HG02885 (cell line): ENCODE measurements at regions not wholly inside any gene's neighbourhood (a gene's known extent, or its start where the extent isn't known, plus 50 kb on each side); places are given as distances from the start of the nearest gene placed in this dataset.

Source experiments
- ATAC-seq: cut with Tn5 transposase; IDR thresholded peaks from one replicate; pipeline ENCODE4 v1.9.1; 2021; ENCODE audit warnings: mild to moderate bottlenecking; ENCODE audit not compliant: unreplicated experiment, poor library complexity

DNA sequence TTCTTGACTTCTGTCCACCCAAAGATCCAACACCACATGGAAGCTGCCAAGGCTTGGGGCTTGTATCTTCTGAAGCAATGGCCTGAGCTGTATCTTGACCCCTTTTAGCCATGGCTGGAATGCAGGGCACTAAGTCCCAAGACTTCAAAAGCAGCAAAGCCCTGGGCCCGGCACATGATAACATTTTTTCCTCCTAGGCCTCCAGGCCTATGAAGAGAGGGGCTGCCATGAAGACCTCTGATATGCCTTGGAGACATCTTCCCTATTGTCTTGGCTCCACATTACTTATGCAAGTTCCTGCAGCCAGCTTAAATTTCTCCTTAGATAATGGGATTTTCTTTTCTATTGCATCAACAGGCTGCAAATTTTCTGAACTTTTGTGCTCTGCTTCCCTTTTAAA is 1252.6 kb upstream of the CITED2 start:
- no peak for ATAC-seq

DNA sequence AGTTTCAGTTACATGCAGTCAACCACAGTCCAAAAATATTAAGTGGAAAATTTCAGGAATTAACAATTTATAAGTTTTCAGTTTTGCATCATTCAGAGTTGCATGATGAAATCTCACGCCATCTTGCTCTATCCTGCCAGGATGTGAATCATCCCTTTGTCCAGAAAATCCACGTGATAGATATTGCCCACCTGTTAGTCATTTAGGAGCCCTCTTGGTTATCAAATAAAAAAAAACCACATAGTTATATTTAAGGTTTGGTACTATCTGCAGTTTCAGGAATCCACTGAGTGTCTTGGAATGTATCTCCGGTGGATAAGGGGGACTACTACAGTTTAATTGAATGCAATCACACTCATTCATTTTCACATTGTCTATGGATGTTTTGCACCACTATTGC is 1249.0 kb upstream of the CITED2 start:
- ATAC-seq, result no peak

GRCh38 chr6:140620496-140620895 is 1246.0 kb upstream of the CITED2 start:
- no peak for ATAC-seq

GRCh38 chr6:140609956-140610355 is 1235.5 kb upstream of the CITED2 start:
- ATAC-seq, result no peak

GRCh38 chr6:140609321-140609720 is 1234.9 kb upstream of the CITED2 start:
- no peak for ATAC-seq

GRCh38 chr6:140604786-140605185 is 1230.3 kb upstream of the CITED2 start:
- no peak for ATAC-seq

- ATAC-seq, result no peak
These were observed 1228.2 kb upstream of the CITED2 start for GRCh38 chr6:140602431-140603248.

DNA sequence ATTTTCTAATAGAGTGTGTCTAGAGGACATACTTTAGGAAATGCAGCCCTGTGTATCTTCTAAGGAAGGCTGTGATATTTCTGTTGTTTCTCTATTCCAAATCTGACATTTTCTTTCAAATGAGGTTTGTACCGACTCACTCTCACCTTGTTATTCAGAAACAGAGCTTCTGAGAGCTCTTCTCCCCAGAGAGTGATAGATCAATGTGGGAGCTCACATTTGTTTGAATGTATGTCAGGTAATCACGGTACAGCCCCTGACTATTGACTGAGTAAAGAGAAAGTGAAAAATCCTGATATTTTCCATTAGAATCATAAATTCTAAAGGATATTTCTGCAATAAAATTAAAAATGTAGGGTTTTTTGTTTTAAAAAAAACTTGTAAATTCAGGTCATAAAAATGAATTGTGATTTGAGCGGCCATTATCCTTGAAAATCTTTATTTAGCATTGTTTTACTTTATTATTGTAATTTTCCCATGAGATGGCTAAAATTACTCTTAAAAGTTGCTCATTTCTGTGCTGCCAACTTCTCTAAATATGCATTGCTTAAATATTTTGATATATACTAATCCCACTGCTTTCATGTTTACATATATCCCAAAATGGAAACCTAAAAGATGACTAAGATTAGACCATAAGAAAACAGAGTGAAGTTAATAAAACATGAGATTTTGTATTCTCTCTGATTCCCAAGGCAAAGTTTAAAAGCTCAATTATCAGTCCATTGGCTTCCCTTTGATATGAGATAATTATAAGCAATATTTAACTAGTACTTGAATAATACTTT is 1226.8 kb upstream of the CITED2 start:
- no peak for ATAC-seq

- ATAC-seq, result no peak
These were observed 1225.5 kb upstream of the CITED2 start for GRCh38 chr6:140599916-140600315.

DNA sequence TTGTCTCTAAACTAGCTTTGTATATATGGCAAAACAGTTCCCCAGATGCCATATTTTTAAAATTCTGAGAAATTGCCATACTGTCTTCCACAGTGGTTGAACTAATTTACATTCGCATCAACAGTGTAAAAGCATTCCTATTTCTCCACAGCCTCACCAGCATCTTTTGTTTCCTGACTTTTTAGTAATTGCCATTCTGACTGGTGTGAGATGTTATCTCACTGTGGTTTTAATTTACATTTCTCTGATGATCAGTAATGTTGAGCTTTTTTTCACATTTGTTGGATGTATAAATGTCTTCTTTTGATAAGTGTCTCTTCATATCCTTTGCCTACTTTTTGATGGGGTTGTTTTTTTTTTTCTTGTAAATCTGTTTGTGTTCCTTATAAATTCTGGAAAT is 1222.7 kb upstream of the CITED2 start:
- no peak for ATAC-seq

GRCh38 chr6:140594806-140595128 is 1220.3 kb upstream of the CITED2 start:
- ATAC-seq, result no peak

GRCh38 chr6:140592877-140593276 is 1218.4 kb upstream of the CITED2 start:
- ATAC-seq, result no peak

DNA sequence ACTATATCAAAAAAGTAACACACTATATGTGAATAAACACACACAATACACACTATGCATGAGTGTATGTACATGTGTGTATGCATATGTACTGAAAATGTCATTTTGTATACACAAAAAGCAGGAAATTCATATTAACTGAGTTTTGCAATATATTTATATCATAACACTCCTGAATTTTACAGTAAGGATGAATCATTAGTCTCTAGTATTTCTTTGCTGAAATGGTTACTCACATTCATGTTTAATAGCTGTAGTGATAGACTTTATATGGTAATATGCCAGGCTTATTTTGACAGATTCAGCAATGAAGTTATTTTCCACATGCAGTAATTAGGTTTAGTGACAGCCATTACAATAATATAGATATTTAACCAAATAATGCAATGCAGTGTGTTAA is 1216.2 kb upstream of the CITED2 start:
- ATAC-seq, result no peak

DNA sequence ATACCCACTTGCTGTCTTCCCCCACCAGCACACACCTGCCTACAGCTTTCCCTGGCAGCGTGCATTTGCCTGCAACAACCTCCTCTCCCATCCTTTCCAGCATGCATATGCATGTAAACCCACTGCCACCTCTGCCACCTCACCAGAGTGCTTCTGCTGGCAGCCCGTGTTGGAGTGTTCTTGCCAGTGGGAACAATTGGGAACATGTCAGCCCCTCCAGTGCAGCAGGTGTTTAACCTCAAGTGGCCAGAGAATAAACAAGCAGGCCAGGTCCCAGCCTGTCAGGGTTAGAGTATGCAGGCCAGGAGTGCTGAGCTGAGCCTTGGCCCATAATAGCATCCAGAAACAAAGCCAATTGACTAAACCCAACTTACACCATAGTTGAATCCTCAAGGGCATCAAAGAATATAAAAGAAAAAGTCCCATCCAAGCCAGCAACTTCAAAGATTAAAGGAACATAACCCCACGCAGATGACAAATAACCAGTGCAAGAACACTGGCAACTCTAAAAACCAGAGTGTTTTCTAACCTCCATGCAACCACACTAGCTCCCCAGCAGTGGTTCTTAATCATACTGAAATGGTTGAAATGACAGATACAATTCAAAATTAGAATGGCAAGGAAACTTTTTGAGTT is 1212.1 kb upstream of the CITED2 start:
- peak; percentile 97 for ATAC-seq

- no peak for ATAC-seq
These were observed 1207.2 kb upstream of the CITED2 start for GRCh38 chr6:140581601-140582000.

DNA sequence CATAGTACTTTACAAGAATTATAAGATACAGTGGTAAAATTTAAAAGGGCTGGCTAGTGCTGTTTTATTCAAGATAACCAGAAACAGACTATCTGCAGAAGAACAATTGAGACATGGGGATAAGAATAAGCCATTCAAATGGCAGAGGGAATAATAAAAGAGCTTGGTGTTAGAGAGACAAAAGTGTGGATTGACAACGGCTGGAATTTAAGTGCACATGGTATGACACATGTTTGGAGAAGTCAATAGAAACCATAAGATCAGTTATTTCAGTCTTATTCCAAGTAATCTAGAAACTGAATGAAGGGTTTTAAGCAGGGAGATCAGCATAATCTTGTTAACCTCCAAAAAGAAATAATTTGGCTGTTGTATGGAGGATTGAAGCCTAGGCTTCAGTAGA is 1205.5 kb upstream of the CITED2 start:
- no peak for ATAC-seq

GRCh38 chr6:140576004-140576555 is 1201.6 kb upstream of the CITED2 start:
- no peak for ATAC-seq

DNA sequence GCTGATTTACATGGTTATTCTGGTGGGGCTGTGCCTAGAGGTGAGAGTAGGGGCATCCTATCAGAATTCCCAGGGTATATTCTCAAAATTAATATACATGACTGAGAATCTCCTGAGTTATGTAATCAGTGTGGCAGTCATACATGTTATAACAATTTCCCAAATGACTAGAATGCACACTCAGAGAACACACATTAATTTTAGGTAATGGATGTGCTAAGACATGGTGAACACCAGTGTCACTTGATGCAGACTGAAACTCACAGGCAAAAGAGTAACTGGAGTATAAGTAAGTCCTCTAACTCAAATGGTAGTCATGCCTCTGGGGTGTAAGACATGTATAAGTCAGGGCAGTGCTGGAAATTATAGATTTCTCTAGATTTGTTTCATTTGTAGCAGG is 1198.4 kb upstream of the CITED2 start:
- no peak for ATAC-seq

DNA sequence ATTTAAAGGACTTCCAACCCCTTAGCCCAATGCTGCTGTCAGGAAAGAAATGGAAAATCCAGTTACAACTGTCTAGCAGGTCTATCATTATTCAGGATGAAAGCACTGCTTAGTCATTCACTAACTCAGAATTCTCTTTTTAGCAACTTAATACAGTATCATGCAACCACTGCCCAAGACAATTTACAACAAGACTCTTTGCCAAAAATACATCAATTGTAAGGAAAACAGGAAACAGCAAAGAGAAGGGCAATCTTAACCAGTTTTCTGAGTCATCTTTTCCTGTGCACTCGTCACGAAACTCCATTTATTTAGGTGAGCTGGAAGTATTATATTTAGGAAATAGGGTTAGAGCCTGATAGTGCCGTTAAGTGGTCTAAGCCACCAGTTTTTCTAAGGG is 1197.7 kb upstream of the CITED2 start:
- no peak for ATAC-seq

DNA sequence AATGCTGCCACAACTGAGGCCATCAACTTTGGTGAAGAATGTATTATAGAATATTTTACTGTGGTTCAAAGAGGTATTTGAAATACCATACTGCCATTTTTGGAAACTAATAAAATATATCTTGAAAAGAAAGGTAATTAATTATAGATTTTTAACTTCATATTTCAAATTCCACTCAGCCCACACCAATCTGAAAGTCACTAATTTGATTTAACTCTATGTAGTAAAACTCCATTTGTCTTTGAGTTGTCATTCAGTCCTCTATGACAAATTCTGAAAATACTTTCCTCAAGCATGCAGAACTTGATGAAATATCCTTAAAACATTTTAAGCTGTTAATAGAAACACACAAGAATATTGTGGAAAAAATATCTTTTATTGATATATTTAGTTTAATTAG is 1196.7 kb upstream of the CITED2 start:
- ATAC-seq, result no peak

DNA sequence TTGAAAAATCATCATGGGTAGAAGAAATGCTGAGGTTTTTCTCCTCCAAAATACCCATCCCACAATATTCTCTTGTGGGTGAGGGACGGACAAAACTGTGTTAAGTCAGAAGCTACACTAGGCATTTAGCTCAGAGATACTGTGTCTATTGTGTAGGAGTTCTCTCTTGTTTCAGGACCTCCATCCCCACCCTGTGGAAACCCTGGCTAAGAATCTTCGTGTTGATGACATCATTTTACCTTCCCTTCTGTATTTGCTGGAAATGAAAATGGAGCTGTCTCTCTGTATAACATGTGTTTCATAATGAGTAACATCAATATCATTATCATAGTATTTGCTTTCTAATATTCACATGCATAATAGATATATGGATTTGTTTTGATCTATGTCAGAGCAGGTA is 1193.0 kb upstream of the CITED2 start:
- ATAC-seq, result no peak
